Spleen (tissue), 3 donors: ENCODE measurements at regions not wholly inside any gene's neighbourhood (a gene's known extent, or its start where the extent isn't known, plus 50 kb on each side); places are given as distances from the start of the nearest gene placed in this dataset.

Experiments
- POLR2A ChIP-seq, 3 donors: fragments of 450-650 bp; IDR thresholded peaks; one replicate each; pipeline ENCODE4 v1.5.1; 2017; ENCODE audit warnings: antibody characterized with exemption in 3 of 3, mild to moderate bottlenecking in 1 of 3
- POLR2AphosphoS5 ChIP-seq, 3 donors: sonication (generic); formaldehyde crosslinking; IDR thresholded peaks; one replicate each; pipeline ENCODE4 v1.5.1; 2017; ENCODE audit warnings: antibody characterized with exemption in 3 of 3

- no peak for TF ChIP-seq POLR2AphosphoS5 (IDR thresholded peaks at IDR 0.05)
- no peak for TF ChIP-seq POLR2A (IDR thresholded peaks at IDR 0.05)
Measured at GRCh38 chr16:85517154-85517553, 96.0 kb upstream of the GSE1 start.
